ENCODE measurements at regions not wholly inside any gene's neighbourhood (a gene's known extent, or its start where the extent isn't known, plus 50 kb on each side); places are given as distances from the start of the nearest gene placed in this dataset.

GRCh38 chr22:19621373-19622060 lies 92.8 kb upstream of the SEPTIN5 start:
- in situ Hi-C loops (cut with MboI; ENCODE audit: low sequenced_read_pairs), result no loop called here

DNA sequence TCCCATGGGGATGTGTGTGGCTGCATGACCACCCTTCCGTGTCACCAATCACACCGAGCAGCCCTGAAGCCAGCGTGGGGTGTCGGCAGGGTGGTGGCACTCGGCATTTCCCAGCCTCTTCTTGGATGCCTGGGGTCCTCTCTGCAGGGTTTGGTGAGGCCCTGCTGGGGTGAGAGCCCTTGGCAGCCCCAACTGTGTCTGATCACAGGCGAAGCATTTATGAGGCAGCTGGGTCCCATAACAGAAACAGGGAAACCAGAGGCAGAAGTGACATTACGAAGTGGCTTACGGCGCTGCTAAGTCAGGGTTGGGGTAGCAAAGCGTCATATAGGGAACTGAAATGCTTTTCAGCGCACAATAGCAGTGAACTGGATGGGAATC lies 92.3 kb upstream of the SEPTIN5 start:
- in situ Hi-C loops (cut with MboI; ENCODE audit: low sequenced_read_pairs), result no loop called here

- in situ Hi-C loops (cut with MboI; ENCODE audit: low sequenced_read_pairs), result no loop called here
Observed at GRCh38 chr22:19625331-19626041, 88.8 kb upstream of the SEPTIN5 start.

- in situ Hi-C loops (cut with MboI; ENCODE audit: low sequenced_read_pairs), result no loop called here
Observed at GRCh38 chr22:19626042-19626587, 88.2 kb upstream of the SEPTIN5 start.

DNA sequence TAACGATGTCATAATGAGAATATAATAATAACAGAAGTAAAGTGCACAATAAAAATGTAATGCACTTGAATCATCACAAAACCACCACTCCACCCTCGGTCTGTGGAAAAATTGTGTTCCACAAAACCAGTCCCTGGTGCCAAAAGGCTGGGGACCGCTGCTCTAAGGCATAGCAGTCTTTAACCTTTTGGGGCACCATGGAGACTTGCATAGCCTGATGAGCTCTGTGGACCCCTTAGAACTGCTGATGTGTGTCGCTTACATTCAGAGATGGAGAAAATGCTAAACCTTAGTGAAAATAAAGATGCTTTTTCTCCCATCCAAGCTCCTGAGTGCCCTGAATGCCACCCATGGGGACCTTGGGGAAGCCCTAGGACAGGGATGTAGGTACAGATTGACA lies 87.6 kb upstream of the SEPTIN5 start:
- in situ Hi-C loops (cut with MboI; ENCODE audit: low sequenced_read_pairs), result no loop called here

GRCh38 chr22:19628038-19628776 lies 86.1 kb upstream of the SEPTIN5 start:
- in situ Hi-C loops (cut with MboI; ENCODE audit: low sequenced_read_pairs), result no loop called here

GRCh38 chr22:19629331-19629719 lies 85.0 kb upstream of the SEPTIN5 start:
- in situ Hi-C loops (cut with MboI; ENCODE audit: low sequenced_read_pairs), result no loop called here

- in situ Hi-C loops (cut with MboI; ENCODE audit: low sequenced_read_pairs), result no loop called here
Observed at GRCh38 chr22:19629720-19630419, 84.4 kb upstream of the SEPTIN5 start.

GRCh38 chr22:19630614-19631013 lies 83.7 kb upstream of the SEPTIN5 start:
- in situ Hi-C loops (cut with MboI; ENCODE audit: low sequenced_read_pairs), result no loop called here

DNA sequence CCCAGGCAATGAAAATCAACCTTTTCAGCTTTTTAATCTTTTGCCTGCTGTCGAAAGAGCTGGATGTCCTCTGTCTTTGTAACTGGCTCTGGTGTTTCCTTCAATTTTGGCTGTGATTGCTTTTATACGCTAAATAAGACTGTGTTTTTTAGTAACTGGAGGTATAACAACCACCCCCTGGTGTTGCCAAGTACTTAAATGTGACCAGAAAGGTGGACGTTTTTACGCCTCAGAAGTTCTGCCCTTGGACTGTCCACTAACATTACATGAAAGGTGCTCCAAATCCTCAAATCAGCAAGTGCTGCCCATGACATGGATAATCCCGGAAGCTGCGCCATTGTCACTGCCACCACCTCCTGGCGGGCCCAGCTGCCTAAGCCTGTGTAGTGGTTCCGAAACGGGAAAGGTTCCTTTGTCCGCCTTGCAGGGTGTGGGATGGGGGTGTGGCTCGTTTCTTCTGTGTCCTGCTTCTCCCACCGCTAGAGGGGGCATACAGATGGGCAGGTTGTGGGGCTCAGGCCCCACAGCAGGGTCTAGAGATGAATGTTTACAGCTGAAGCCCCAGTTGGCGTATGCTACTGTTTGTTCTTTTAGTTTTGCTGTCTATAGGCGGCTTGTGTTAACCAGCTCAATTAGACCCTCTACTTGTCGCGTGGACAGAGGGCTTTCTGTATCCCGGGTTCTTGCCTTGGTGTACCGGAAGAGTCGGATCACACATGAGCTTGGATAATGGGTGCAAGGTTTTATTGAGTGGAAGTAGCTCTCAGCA lies 82.2 kb upstream of the SEPTIN5 start:
- in situ Hi-C loops (cut with MboI; ENCODE audit: low sequenced_read_pairs), result no loop called here

DNA sequence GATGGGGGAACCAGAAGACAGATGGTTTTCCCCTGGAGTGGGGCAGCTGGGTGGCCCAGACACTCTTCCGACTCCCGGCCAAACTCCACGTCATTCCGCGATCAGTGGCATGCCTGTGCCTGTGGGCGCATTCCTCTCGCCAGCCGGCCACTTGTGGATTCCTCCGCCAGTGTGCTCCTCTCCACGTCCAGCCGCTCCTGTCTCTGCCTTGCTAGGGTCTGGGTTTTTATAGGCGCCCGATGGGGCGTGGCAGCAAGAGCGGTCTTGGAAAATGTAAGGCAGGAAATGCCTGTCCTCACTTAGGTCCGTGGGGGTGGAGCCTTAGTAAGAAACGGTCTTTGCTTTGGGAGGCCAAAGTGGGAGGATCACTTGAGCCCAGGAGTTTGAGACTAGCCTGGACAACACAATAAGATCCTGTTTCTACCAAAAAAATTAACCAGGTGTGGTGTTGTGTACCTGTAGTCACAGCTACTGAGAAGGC lies 81.6 kb upstream of the SEPTIN5 start:
- in situ Hi-C loops (cut with MboI; ENCODE audit: low sequenced_read_pairs), result no loop called here

- in situ Hi-C loops (cut with MboI; ENCODE audit: low sequenced_read_pairs), result no loop called here
Observed at GRCh38 chr22:19634226-19634975, 79.9 kb upstream of the SEPTIN5 start.

GRCh38 chr22:19635644-19636043 lies 78.7 kb upstream of the SEPTIN5 start:
- in situ Hi-C loops (cut with MboI; ENCODE audit: low sequenced_read_pairs), result no loop called here

- in situ Hi-C loops (cut with MboI; ENCODE audit: low sequenced_read_pairs), result no loop called here
Observed at GRCh38 chr22:19636696-19637407, 77.5 kb upstream of the SEPTIN5 start.

DNA sequence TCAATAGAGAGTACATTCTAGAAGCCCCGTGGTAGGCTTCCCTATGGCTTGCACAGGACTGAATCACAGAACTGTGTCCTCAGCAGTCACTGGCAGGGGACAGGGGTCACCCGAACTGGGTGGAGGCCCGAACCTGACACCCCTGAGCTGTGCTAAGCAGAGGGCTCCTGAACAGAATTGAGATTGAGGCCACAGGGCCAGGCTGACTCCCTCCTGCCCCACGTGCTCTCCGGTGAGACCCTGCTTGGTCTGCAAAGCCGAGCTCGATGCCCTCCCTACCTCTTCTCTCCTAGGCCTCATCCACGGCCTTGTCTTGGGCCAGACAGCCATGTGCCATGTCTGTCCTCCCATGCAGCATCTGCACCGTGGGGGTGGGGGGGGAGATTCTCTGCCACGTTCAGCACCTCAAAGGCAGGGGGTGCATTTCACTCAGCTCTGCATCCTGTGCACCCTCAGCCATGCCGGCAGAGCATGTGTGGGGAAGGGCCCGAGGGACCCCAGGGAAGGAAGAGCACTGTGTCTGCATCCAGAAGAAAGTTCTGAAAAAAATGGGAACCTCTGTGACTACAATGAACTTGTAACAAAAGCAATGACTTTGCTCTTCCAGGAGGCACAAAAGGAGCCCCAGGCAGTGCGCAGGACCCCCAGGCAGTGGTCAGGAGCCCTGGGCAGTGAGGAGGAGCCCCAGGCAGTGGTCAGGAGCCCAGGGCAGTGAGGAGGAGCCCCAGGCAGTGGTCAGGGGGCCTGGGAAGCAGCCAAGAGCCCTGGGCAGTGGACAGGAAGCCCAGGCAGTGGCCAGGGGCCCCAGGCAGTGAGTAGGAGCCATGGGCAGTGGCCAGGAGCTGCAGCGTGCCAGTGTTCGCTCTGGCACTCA lies 76.7 kb upstream of the SEPTIN5 start:
- in situ Hi-C loops (cut with MboI; ENCODE audit: low sequenced_read_pairs), result no loop called here

- in situ Hi-C loops (cut with MboI; ENCODE audit: low sequenced_read_pairs), result no loop called here
Observed at GRCh38 chr22:19638282-19639015, 75.9 kb upstream of the SEPTIN5 start.

GRCh38 chr22:19639610-19640135 lies 74.6 kb upstream of the SEPTIN5 start:
- in situ Hi-C loops (cut with MboI; ENCODE audit: low sequenced_read_pairs), result no loop called here
